ENCODE measurements at regions not wholly inside any gene's neighbourhood (a gene's known extent, or its start where the extent isn't known, plus 50 kb on each side); places are given as distances from the start of the nearest gene placed in this dataset.
"Not testable (repeated sequence)": the region's sequence is repeated elsewhere in the genome, so short reads cannot be mapped to it uniquely, and the experiment has no call there.

GRCh38 chr15:69685512-69686452 lies 233.2 kb downstream of the RPLP1 start:
- DNase-seq = no peak

GRCh38 chr15:69686626-69687025 lies 234.0 kb downstream of the RPLP1 start:
- DNase-seq = no peak

GRCh38 chr15:69689133-69689532 lies 236.5 kb downstream of the RPLP1 start:
- no peak for DNase-seq

- no peak for DNase-seq
Measured at GRCh38 chr15:69691307-69692015, 238.8 kb downstream of the RPLP1 start.

GRCh38 chr15:69692342-69692741 lies 239.7 kb downstream of the RPLP1 start:
- no peak for DNase-seq

- DNase-seq = no peak
Measured at GRCh38 chr15:69693059-69693458, 240.4 kb downstream of the RPLP1 start.

- no peak for DNase-seq
Measured at GRCh38 chr15:69696946-69697345, 244.3 kb downstream of the RPLP1 start.

GRCh38 chr15:69697916-69698315 lies 245.3 kb downstream of the RPLP1 start:
- DNase-seq = no peak

- no peak for DNase-seq
Measured at GRCh38 chr15:69699096-69699495, 246.5 kb downstream of the RPLP1 start.

GRCh38 chr15:69700380-69700779 lies 247.8 kb downstream of the RPLP1 start:
- DNase-seq = no peak

GRCh38 chr15:69701198-69701597 lies 248.6 kb downstream of the RPLP1 start:
- no peak for DNase-seq

GRCh38 chr15:69703532-69704187 lies 251.0 kb downstream of the RPLP1 start:
- no peak for DNase-seq

GRCh38 chr15:69704229-69704628 lies 251.6 kb downstream of the RPLP1 start:
- no peak for DNase-seq

- DNase-seq = no peak
Measured at GRCh38 chr15:69704700-69705099, 252.1 kb downstream of the RPLP1 start.

GRCh38 chr15:69706353-69707097 lies 253.9 kb downstream of the RPLP1 start:
- no peak for DNase-seq

- DNase-seq = not testable (repeated sequence)
Measured at GRCh38 chr15:69707241-69707640, 254.6 kb downstream of the RPLP1 start.

GRCh38 chr15:69708436-69709122 lies 256.0 kb downstream of the RPLP1 start:
- DNase-seq = not testable (repeated sequence)

- no peak for DNase-seq
Measured at GRCh38 chr15:69712991-69713390, 260.4 kb downstream of the RPLP1 start.

GRCh38 chr15:69713726-69714559 lies 261.3 kb downstream of the RPLP1 start:
- peak; percentile 43 for DNase-seq

GRCh38 chr15:69715210-69715609 lies 262.6 kb downstream of the RPLP1 start:
- no peak for DNase-seq

- no peak for DNase-seq
Measured at GRCh38 chr15:69718436-69718835, 265.8 kb downstream of the RPLP1 start.

Data from stimulated activated CD4-positive, alpha-beta T cell treated with anti-CD3 and anti-CD28 coated beads, Interleukin-4, amount 100 ng/mL, for 1 hour (primary cell).